Gastroesophageal sphincter (tissue), 4 donors: ENCODE measurements at regions not wholly inside any gene's neighbourhood (a gene's known extent, or its start where the extent isn't known, plus 50 kb on each side); places are given as distances from the start of the nearest gene placed in this dataset.

Source experiments
- ATAC-seq: fragments of 150-250 bp; one replicate; pipeline ENCODE4 v1.9.1; 2016; ENCODE audit warnings: mild to moderate bottlenecking, moderate library complexity
- H3K27ac ChIP-seq, 4 donors: fragments of 200-600 bp; sonication (generic) in 3 of 4; 1 replicate in 3 of 4; 2 replicates in 1 of 4; pipeline ENCODE4 v1.5.1; 2016 to 2019
- H3K27me3 ChIP-seq: fragments of 200-600 bp; sonication (generic); one replicate; pipeline ENCODE4 v1.5.1; 2019
- H3K36me3 ChIP-seq, 2 donors: fragments of 200-600 bp; sonication (generic); one replicate each; pipeline ENCODE4 v1.5.1; 2019; ENCODE audit warnings: control low read depth in 1 of 2
- H3K4me1 ChIP-seq, 3 donors: fragments of 200-600 bp; sonication (generic); 1 replicate in 2 of 3; 2 replicates in 1 of 3; pipeline ENCODE4 v1.5.1; 2016 to 2019; ENCODE audit warnings: control low read depth in 2 of 3
- H3K4me3 ChIP-seq, 2 donors: fragments of 200-600 bp; sonication (generic); one replicate each; pipeline ENCODE4 v1.5.1; 2019; ENCODE audit warnings: mild to moderate bottlenecking in 1 of 2, moderate library complexity in 1 of 2
- H3K9me3 ChIP-seq, 3 donors: fragments of 200-600 bp; sonication (generic); one replicate each; pipeline ENCODE4 v1.5.1; 2017 to 2019; ENCODE audit warnings: control low read depth in 2 of 3
- EP300 ChIP-seq: sonication (generic); formaldehyde crosslinking; IDR thresholded peaks from one replicate; pipeline ENCODE4 v1.6.1; 2017; ENCODE audit warnings: antibody characterized with exemption, mild to moderate bottlenecking
- POLR2A ChIP-seq, 2 donors: fragments of 450-650 bp; IDR thresholded peaks; one replicate each; pipeline ENCODE4 v1.6.1; 2017; ENCODE audit warnings: antibody characterized with exemption in 2 of 2, mild to moderate bottlenecking in 2 of 2, moderate library complexity in 1 of 2
- POLR2AphosphoS5 ChIP-seq: sonication (generic); formaldehyde crosslinking; IDR thresholded peaks from one replicate; pipeline ENCODE4 v1.6.1; 2017; ENCODE audit warnings: antibody characterized with exemption
- WGBS, 2 donors: methylation state at CpG; one replicate each; pipeline ENCODE4 v1.1.5; 2018; ENCODE audit warnings: low coverage in 1 of 2; 5-methylcytosine and 5-hydroxymethylcytosine counted together
- TF ChIP-seq, protein P1 (sequence below), 4 experiments: fragments of 200-600 bp in 2 of 4; fragments of 450-650 bp in 2 of 4; sonication (generic) in 1 of 4; IDR thresholded peaks; one replicate each; pipeline ENCODE4 v1.5.1; 2017 to 2019; ENCODE audit warnings: antibody characterized with exemption in 4 of 4, mild to moderate bottlenecking in 2 of 4, moderate library complexity in 2 of 4

DNA sequence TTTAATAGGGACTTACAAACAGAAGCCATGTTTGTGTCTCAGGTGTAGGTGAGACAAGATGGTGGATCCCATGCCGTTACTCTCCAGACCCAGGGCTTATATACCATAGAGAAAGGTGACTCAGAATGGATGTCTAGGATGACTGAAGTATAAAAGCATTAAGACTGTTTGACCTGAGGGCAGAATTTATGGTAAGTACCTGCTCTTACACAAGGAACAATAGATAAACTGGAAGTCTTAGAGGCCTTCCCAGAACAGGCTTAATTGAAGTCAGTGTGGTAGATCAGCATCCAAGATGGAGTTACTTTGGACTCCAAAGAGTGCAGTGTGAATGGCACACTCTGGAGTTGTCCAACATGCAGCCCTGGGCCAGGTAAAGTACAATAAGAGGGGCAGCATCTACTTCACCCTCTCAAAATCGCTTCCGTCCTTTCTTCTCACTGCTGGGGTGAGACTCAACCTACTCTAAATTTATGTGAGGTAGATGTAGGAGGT is 387.0 kb upstream of the DDI1 start:
- Histone ChIP-seq H3K4me3 (no peak overlapping the region), H3K27ac (no peak overlapping the region), H3K27me3 (no peaks in the 10 kb centered on the region), H3K4me1 (no peaks in the 10 kb centered on the region), H3K9me3 (peaks cover 0 to 12% (median 0%) of the 10 kb centered on the region in 3 donors), H3K36me3 (no peaks in the 10 kb centered on the region)
- WGBS, 2 donors, result 91 to 96% methylated on average over 3 of the region's 3 CpGs
- TF ChIP-seq POLR2AphosphoS5, result no peak
- no peak for ATAC-seq

GRCh38 chr11:103650330-103650729 is 386.1 kb upstream of the DDI1 start:
- WGBS, 2 donors, result 89 to 100% methylated on average over 1 of the region's 1 CpG
- TF ChIP-seq EP300 (no peak), POLR2A (IDR thresholded peaks at IDR 0.05) (no peak), POLR2AphosphoS5 (no peak)
- TF ChIP-seq, protein P1, sequence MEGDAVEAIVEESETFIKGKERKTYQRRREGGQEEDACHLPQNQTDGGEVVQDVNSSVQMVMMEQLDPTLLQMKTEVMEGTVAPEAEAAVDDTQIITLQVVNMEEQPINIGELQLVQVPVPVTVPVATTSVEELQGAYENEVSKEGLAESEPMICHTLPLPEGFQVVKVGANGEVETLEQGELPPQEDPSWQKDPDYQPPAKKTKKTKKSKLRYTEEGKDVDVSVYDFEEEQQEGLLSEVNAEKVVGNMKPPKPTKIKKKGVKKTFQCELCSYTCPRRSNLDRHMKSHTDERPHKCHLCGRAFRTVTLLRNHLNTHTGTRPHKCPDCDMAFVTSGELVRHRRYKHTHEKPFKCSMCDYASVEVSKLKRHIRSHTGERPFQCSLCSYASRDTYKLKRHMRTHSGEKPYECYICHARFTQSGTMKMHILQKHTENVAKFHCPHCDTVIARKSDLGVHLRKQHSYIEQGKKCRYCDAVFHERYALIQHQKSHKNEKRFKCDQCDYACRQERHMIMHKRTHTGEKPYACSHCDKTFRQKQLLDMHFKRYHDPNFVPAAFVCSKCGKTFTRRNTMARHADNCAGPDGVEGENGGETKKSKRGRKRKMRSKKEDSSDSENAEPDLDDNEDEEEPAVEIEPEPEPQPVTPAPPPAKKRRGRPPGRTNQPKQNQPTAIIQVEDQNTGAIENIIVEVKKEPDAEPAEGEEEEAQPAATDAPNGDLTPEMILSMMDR (IDR thresholded peaks at IDR 0.05), result no peak
- Histone ChIP-seq H3K9me3 (peaks cover 0 to 12% (median 0%) of the 10 kb centered on the region in 3 donors), H3K36me3 (no peaks in the 10 kb centered on the region), H3K4me1 (no peaks in the 10 kb centered on the region), H3K27me3 (no peaks in the 10 kb centered on the region), H3K4me3 (no peak overlapping the region), H3K27ac (no peak overlapping the region)
- ATAC-seq, result no peak

- 92 to 100% methylated on average over 3 to 5 of the region's 5 CpGs for WGBS, 2 donors
- Histone ChIP-seq H3K4me3 (no peak overlapping the region), H3K9me3 (peaks cover 0 to 12% (median 0%) of the 10 kb centered on the region in 3 donors), H3K4me1 (no peaks in the 10 kb centered on the region), H3K27me3 (no peaks in the 10 kb centered on the region), H3K27ac (no peak overlapping the region), H3K36me3 (no peaks in the 10 kb centered on the region)
- no peak for ATAC-seq
- TF ChIP-seq EP300 (no peak), POLR2A (IDR thresholded peaks at IDR 0.05) (no peak)
- TF ChIP-seq, protein P1 (IDR thresholded peaks at IDR 0.05), result no peak
Observed at GRCh38 chr11:103651341-103651998, 385.0 kb upstream of the DDI1 start.

GRCh38 chr11:103652013-103652412 is 384.4 kb upstream of the DDI1 start:
- WGBS, 2 donors, result 89% methylated on average over 1 of the region's 1 CpG; no CpG with 5 or more reads in 1 of the 2 donors
- Histone ChIP-seq H3K4me1 (no peaks in the 10 kb centered on the region), H3K4me3 (no peak overlapping the region), H3K9me3 (peaks cover 0 to 12% (median 0%) of the 10 kb centered on the region in 3 donors), H3K27me3 (no peaks in the 10 kb centered on the region), H3K36me3 (no peaks in the 10 kb centered on the region), H3K27ac (no peak overlapping the region)
- ATAC-seq, result no peak
- TF ChIP-seq POLR2AphosphoS5, result no peak
- no peak for TF ChIP-seq EP300
- TF ChIP-seq, protein P1 (IDR thresholded peaks at IDR 0.05), result no peak

GRCh38 chr11:103656382-103656781 is 380.1 kb upstream of the DDI1 start:
- TF ChIP-seq POLR2AphosphoS5 (no peak), POLR2A (IDR thresholded peaks at IDR 0.05) (no peak), EP300 (no peak)
- TF ChIP-seq, protein P1 (IDR thresholded peaks at IDR 0.05), result no peak
- Histone ChIP-seq H3K4me3 (no peak overlapping the region), H3K4me1 (no peaks in the 10 kb centered on the region), H3K27ac (no peak overlapping the region), H3K9me3 (peaks cover 0 to 8% (median 0%) of the 10 kb centered on the region in 3 donors), H3K27me3 (no peaks in the 10 kb centered on the region), H3K36me3 (no peaks in the 10 kb centered on the region)
- no peak for ATAC-seq
- WGBS, 2 donors, result 93 to 96% methylated on average over 3 of the region's 3 CpGs
